ENCODE measurements at regions not wholly inside any gene's neighbourhood (a gene's known extent, or its start where the extent isn't known, plus 50 kb on each side); places are given as distances from the start of the nearest gene placed in this dataset.
A peak's percentile ranks its signal among the peaks of the same experiment; 100 is the strongest.

DNA sequence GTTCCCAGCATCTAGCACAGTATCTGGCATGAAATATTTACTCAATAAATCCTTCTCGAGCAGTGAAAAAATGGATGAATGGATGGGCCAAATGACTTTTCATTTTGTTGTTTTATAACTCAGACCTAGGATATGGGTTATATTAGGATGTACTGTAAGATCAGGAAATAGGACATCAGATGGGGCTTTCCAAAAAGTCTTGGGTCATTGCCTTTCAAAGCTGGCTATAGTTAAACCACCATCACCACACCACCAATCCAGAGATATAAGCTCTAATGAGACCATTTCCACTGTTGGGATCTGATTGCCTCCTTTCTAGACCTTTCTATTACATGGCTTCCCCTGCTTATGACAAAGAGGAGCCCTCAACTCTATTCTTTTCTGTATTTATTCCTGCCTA lies 525.0 kb upstream of the TCF4 start:
- Histone ChIP-seq H3K36me3 (replicated peaks in 1 of 2) (no peaks in the 10 kb centered on the region), H3K4me1 (replicated peaks in 1 of 2) (peaks cover 0 to 5% of the 10 kb centered on the region in 2 donors), H3K27me3 (no peaks in the 10 kb centered on the region), H3K27ac (no peak overlapping the region), H3K9me3 (replicated peaks in 1 of 3) (no peaks in the 10 kb centered on the region), H3K4me3 (no peak overlapping the region)
- intact Hi-C loops (cut with DNase I) = no loop called here
- TF ChIP-seq POLR2A (IDR thresholded peaks at IDR 0.05) = no peak
- TF ChIP-seq, protein P1, sequence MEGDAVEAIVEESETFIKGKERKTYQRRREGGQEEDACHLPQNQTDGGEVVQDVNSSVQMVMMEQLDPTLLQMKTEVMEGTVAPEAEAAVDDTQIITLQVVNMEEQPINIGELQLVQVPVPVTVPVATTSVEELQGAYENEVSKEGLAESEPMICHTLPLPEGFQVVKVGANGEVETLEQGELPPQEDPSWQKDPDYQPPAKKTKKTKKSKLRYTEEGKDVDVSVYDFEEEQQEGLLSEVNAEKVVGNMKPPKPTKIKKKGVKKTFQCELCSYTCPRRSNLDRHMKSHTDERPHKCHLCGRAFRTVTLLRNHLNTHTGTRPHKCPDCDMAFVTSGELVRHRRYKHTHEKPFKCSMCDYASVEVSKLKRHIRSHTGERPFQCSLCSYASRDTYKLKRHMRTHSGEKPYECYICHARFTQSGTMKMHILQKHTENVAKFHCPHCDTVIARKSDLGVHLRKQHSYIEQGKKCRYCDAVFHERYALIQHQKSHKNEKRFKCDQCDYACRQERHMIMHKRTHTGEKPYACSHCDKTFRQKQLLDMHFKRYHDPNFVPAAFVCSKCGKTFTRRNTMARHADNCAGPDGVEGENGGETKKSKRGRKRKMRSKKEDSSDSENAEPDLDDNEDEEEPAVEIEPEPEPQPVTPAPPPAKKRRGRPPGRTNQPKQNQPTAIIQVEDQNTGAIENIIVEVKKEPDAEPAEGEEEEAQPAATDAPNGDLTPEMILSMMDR (IDR thresholded peaks at IDR 0.05) = no peak
- DNase-seq = no peak
- WGBS, 4 donors = 72 to 78% (median 76%) methylated on average over 1 of the region's 1 CpG

DNA sequence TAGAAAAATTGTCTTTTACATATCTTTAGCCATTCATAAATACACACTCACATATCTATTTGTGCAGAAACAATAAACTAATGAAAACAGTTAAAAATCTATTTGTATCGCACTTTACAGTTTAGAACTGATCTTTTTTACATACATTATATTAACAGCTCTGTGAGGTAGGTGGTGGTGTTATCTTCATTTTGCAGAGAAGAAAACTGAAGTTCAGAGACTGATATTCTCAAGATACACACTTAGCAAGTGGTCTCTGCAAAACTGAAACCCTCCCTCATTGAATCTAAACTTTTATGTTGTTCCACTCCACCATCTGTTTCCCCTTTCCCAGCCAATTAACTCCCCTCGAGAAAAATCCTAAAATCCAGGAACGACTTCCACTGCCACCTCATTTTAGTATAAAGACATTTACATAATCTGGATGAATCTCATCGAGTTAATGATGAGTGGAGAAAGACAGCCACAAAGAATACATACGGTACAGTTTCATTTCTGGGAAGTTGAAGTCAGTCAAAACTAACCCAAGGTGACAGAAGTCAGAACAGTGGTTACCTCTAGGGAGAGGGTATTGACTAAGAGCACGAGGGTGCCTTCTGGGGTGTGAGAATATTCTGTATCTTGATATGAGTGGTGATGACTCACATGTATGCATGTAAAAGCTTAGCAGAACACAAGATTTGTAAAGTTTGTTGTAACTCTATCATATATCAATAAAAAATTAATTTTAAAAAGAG lies 524.2 kb upstream of the TCF4 start:
- no peak overlapping the region for H3K4me3 ChIP-seq
- H3K27ac ChIP-seq = no peak overlapping the region
- peaks cover 0 to 5% of the 10 kb centered on the region in 2 donors for H3K4me1 ChIP-seq (replicated peaks in 1 of 2)
- TF ChIP-seq, protein P1 (IDR thresholded peaks at IDR 0.05) = no peak
- TF ChIP-seq POLR2A (IDR thresholded peaks at IDR 0.05) = no peak
- no peaks in the 10 kb centered on the region for H3K9me3 ChIP-seq (replicated peaks in 1 of 3)
- DNase-seq = no peak
- H3K27me3 ChIP-seq = no peaks in the 10 kb centered on the region
- H3K36me3 ChIP-seq (replicated peaks in 1 of 2) = no peaks in the 10 kb centered on the region
- intact Hi-C loops (cut with DNase I) = no loop called here
- 58 to 69% (median 64%) methylated on average over 6 of the region's 6 CpGs for WGBS, 4 donors

DNA sequence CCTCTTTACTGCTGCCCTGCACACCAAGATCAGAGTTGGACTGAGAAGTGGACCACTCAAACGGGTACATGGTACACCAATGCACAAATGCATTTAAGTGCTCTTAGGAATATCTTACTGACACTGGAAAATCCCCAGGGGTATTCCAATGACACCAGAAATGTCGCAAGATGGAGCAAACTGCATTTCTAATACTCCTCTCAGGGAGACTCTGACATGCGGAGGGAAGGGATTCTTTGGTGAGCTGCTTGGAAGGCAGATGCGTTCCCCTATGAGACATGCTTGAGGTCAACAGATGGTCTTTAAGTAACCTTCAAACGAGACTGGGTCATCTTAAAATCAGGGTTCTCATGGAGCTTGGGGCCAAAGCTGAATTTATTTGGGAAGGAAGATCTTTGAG lies 521.8 kb upstream of the TCF4 start:
- DNase-seq = no peak
- Histone ChIP-seq H3K4me3 (no peak overlapping the region), H3K36me3 (replicated peaks in 1 of 2) (no peaks in the 10 kb centered on the region), H3K4me1 (replicated peaks in 1 of 2) (peaks cover 0 to 5% of the 10 kb centered on the region in 2 donors), H3K9me3 (replicated peaks in 1 of 3) (no peaks in the 10 kb centered on the region), H3K27ac (no peak overlapping the region), H3K27me3 (no peaks in the 10 kb centered on the region)
- intact Hi-C loops (cut with DNase I) = no loop called here
- TF ChIP-seq POLR2A (IDR thresholded peaks at IDR 0.05) = no peak
- TF ChIP-seq, protein P1 (IDR thresholded peaks at IDR 0.05) = no peak
- WGBS, 4 donors = 75 to 84% (median 82%) methylated on average over 5 of the region's 5 CpGs

DNA sequence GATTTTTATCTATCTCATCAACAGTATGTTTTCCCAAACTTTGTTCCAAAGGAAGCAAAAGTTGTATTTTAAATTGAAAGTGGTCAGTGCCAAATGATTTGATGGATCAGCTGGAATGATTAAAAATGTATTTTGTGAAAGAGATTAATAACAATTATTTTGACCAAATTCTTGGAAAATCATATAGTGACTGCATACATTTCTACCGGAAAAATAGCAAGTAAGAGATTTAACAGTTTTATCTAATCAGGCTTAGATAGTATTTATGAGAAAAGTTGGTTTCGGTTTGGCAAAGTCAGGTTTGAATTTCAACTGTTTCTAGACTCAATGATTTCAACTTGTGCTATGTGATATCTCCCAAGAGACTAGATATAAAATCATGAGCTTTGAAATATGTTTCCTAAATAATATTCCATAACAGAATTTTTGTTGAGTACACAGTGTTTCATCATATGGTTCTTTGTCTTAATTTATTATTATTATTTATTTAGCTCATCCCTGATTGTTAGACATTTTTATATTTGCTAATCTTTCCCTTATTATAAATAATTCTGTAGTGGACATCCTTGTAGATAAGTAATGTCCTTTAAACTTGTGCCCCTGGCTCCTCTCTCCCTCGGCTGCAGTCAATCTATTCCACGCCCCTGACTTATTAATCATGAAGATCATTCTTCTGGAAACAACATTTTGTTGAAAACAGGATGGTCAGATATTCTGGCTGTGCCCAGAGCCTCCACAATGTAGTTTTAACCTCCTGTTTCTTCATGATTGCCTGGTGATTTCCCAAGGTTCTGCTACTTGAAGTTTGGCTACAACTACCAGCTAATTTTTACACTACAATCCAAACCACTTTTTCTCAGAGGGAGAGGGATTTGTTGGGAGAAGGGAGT lies 520.7 kb upstream of the TCF4 start:
- Histone ChIP-seq H3K9me3 (replicated peaks in 1 of 3) (peaks cover 0 to 5% (median 0%) of the 10 kb centered on the region in 3 donors), H3K27me3 (no peaks in the 10 kb centered on the region), H3K4me3 (no peak overlapping the region), H3K27ac (no peak overlapping the region), H3K4me1 (replicated peaks in 1 of 2) (peaks cover 0 to 5% of the 10 kb centered on the region in 2 donors), H3K36me3 (replicated peaks in 1 of 2) (no peaks in the 10 kb centered on the region)
- WGBS, 4 donors = 44 to 56% (median 54%) methylated on average over 4 of the region's 4 CpGs
- peak in 2 of 7 donors; percentile 4 to 24 for DNase-seq
- intact Hi-C loops (cut with DNase I) = no loop called here
- no peak for TF ChIP-seq POLR2A (IDR thresholded peaks at IDR 0.05)
- TF ChIP-seq, protein P1 (IDR thresholded peaks at IDR 0.05) = no peak
